Esophagus squamous epithelium (tissue), 4 donors: ENCODE measurements at regions not wholly inside any gene's neighbourhood (a gene's known extent, or its start where the extent isn't known, plus 50 kb on each side); places are given as distances from the start of the nearest gene placed in this dataset.

Experiments
- POLR2A ChIP-seq, 4 donors: fragments of 450-650 bp; IDR thresholded peaks; one replicate each; pipeline ENCODE4 v1.6.1; 2017; ENCODE audit warnings: antibody characterized with exemption in 4 of 4, mild to moderate bottlenecking in 4 of 4, moderate library complexity in 3 of 4
- TF ChIP-seq, protein P1 (sequence below), 6 experiments: fragments of 450-650 bp in 4 of 6; fragments of 200-600 bp in 2 of 6; sonication (generic) in 2 of 6; IDR thresholded peaks; one replicate each; pipeline ENCODE4 v1.5.1; 2016 to 2019; ENCODE audit warnings: antibody characterized with exemption in 6 of 6, mild to moderate bottlenecking in 4 of 6, moderate library complexity in 4 of 6

DNA sequence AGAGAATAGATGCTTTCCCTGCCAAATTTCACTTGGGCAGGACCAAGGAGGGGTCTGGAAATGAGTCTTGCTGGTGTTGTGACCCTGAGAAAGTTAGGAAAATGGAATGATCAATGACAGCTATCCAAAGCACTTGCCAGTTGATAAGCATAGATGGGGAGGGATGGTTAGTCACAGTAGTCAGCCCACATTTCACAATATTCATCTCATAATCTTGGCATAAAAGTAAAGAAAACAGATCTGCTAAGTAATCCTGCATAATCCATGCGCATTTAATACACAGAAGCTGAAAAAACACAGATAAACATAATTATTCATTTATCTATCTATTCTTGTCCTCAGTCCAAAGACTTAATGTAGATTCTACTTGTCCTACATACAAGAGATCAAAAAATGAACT is 184.1 kb downstream of the ZIC4 start:
- TF ChIP-seq, protein P1, sequence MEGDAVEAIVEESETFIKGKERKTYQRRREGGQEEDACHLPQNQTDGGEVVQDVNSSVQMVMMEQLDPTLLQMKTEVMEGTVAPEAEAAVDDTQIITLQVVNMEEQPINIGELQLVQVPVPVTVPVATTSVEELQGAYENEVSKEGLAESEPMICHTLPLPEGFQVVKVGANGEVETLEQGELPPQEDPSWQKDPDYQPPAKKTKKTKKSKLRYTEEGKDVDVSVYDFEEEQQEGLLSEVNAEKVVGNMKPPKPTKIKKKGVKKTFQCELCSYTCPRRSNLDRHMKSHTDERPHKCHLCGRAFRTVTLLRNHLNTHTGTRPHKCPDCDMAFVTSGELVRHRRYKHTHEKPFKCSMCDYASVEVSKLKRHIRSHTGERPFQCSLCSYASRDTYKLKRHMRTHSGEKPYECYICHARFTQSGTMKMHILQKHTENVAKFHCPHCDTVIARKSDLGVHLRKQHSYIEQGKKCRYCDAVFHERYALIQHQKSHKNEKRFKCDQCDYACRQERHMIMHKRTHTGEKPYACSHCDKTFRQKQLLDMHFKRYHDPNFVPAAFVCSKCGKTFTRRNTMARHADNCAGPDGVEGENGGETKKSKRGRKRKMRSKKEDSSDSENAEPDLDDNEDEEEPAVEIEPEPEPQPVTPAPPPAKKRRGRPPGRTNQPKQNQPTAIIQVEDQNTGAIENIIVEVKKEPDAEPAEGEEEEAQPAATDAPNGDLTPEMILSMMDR (IDR thresholded peaks at IDR 0.05), result no peak
- no peak for TF ChIP-seq POLR2A (IDR thresholded peaks at IDR 0.05)
